NCI-H2029 (cell line): ENCODE measurements at regions not wholly inside any gene's neighbourhood (a gene's known extent, or its start where the extent isn't known, plus 50 kb on each side); places are given as distances from the start of the nearest gene placed in this dataset.

Experiments used
- DNase-seq: peaks from one replicate; lab custom pipeline; 2025; lab: John Stamatoyannopoulos, UW

DNA sequence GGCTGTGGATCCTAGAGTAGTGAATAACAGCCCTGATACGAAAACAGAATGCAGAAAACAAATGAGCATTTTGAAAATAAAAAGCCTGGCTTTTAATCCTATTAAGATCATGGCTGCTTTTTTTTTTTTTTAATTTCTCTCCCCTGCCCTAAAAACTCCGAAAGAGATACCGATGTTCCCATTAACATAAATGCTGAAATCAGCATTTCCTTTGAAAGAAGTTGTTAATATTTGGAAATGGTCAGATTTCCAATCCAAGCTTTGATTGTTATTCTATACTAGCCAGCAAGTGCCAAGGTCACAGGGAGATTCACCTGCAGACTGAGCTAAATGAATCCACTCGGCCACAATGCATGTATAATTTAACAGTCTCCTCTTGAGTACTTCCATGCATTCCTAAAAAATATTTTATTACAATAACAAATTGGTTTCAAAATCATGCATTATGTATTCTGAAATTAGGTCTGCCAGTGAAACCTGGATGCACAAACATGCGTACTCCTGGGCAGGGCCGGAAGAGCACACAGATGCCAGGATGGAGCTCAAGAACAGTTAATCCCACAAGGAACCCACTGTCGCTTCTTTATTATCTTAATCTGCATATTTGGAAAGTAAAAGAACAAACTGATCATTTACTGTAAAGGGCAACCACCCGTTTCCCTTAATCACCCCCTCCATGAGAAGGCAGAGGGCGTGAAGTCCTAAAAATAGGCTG is 521.5 kb upstream of the ZFHX3 start:
- DNase-seq = no peak

DNA sequence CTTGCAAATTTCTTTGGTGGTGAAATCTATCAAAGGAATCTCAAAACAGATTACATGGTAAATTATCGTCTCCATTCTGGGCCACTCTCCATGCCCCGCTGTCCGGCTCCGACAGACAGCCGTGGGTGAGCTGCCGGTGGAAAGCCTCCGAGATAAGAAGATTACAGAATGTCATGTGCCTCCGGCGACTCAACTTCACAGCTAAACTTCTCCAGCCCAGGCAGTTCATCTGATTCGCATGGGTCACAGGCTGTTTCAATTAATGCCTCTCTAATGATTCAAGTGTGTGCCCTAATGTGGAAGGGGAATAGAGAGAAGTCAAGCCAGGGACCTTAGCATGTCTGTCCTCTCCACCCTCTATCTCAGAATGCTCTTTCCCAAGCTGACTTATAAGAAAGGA is 520.8 kb upstream of the ZFHX3 start:
- DNase-seq = no peak

DNA sequence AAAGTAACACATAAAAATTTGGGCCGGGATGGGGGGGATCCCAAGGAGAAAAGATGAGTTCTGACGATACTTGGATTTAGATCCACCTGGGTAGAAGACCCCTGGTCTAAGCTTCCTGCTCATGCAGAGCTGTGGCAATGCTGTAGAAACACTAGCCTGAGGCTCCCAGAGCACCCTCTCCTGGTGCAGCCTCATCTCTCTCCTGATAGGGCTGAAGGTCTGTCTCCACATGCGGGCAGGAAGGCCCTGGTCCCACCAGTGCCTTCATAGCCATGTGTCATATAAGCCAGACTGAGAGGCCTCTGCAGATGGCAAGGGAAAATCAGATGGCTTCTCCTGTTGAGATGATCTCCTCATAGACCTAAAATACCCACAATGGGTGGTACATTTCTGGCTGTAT is 518.0 kb upstream of the ZFHX3 start:
- DNase-seq = no peak

DNA sequence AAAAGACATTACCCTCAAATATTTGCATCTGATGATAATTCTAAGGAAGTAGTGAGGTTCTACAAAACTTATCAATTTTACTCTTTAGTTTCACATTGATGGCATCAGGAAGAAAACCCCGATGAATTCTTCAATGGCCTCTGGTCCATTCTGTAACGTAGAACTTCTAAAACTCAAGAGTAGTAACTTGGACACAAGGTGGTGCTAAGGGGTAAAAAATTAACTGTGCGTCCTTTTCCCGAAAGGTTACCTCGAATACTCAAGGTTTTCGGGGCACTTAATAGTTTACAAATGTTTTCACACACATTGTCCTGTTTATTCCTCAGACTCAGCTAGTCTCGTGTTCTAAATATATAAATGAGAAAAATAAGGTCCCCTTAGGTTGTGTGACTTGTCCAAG is 517.3 kb upstream of the ZFHX3 start:
- DNase-seq = no peak

DNA sequence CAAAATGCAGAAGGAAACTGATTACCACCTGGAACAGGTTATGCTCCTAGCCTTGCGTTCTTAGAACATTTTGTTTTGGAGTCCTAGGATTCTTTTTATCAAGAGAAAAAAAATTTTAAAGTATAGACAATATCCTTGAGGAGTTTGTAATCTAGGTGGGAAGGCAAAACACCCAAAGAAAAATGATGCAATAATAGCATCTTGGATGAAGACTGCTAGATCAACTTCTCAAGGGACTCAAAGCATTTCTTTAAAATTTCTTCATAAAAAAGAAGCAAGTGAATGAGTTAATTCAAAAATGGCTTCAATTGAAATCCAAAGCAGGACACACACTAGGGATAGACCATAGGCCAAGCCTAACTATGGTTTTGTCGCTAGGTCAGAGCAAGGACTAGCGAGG is 515.8 kb upstream of the ZFHX3 start:
- DNase-seq = no peak

DNA sequence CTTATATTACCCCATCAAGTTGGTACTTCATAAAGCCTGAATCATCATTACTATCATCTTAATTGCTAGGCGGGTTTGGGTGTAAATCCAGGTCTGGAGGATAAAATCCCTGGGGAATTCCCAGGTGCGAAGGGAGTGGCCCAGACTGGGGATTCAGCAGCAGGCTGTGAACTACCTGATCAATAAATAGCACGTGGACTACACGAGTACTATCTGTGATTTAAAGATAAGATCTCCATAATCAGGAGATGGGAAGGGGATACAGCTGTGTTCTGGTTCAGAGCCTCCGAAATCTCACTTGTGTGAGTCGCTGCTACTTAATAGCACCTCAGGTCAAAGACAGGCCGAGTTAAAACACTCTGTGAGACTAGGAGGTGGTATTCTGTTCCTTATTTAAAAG is 512.6 kb upstream of the ZFHX3 start:
- no peak for DNase-seq

DNA sequence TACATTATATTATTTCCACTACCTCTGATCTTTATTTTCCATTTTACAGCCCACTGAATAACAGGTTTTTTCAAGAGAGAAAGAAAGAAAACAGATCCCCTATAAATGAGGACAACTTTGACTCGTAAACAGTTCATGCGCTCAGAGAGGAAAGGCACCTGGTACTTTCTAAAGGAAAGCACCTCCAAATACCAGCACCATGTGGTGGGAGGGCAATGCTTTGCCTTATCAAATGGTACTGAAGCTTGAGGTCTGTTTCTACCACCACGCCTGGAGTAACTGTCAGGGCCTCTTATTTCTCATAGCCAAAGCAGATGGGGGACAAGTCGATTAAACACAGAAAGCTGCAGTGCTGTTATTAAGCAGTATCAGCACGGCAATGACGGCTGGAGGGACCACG is 510.3 kb upstream of the ZFHX3 start:
- DNase-seq = no peak

DNA sequence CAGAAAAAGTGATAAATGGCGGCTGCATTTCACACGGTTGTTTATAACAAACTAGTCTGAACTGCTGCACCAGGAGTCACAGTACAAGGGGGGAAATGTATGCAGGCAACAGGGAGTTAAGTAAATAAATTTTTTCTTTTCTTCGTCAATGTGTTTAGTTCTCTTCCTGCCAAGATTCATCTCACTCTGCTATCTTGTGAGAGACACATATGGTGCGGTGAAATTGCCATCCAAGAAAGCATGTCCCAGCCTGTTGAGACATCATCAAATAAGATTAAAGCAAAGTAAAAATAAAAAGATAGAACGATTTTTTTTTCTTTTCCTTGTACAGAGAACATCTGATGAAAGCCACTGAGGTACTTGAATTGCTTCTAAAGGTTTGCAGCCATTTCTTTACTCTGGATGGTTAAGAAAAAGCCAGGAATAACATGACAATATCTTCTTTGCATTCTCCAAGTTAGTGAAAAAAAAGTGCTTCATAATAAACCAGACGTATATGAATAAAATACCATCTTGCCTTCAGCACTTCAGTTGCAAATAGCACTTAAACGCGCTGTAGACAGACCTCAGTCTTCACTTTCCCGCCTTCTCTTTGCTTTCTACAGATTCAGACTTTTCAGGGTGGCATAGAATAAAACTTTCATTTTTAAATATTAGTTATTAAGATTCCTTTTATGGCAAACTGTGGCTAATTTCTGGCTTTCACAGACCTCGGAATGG is 506.2 kb upstream of the ZFHX3 start:
- DNase-seq = no peak

DNA sequence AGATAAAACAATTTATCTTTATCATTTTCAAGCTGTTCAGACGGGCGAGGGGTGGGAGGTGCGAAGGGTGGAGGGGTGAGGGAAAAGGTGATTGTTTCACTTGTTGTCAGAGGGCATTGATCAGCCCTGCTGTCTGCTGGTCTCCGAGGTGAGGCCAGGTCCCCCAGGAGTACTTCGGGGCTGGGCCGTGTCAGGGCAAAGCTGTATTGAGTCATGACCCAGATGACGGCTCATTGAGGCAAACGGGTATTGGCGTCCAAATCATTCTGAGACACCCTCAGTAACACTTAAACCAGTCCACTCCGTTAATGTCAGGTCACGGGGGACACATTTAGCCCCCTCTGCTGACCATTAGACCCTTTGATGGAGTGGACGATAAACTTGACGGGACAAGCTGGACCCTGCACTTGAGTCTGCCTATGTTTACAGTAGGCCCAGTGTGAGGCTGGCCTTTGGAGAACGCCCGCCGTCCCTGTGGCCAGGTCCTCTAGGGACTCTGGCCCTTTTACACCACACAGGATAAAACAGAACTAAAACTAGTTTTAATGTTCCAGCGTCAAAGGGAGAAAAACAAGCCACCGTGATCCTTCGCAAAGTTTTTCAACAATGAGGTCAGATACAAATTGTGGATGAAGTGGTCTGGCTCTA is 502.2 kb upstream of the ZFHX3 start:
- no peak for DNase-seq

DNA sequence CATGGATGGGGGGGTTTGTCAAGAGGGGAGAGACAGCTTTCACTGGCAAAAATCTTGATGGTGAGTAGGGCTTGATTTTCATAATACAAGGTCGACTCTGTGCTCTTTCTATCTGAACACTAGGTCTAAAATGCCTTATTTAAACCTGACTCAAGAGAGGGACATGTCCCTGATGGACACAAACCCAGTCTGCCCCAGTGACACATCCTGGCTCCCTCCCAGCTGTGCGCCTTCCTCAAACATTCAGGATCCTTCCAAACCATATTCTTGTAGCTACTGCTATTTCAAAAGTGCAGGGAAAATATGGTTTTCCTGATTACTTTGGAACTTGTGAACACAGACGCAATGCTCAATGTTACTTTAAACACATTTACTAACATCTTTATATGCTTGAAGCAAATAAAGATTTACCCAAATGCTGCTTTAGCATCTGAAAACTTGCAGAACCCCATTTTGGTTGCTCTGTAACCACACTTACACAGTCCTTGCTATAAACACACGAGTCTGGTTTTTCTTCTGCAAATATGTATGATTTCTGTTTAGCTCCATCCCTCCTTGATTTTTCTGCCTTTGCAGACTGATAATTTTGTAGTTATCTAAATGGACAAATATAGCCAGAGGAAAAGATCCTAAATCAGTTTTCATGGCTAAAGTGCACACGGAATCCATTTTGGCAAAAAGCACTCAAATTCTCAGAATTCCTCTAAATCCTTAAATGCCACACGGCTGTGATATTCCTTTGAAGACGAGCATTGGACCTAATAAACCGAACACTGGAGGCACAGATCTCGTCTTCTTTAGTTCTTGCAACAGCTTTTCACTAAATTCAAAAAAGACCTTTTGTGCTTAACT is 499.9 kb upstream of the ZFHX3 start:
- no peak for DNase-seq

DNA sequence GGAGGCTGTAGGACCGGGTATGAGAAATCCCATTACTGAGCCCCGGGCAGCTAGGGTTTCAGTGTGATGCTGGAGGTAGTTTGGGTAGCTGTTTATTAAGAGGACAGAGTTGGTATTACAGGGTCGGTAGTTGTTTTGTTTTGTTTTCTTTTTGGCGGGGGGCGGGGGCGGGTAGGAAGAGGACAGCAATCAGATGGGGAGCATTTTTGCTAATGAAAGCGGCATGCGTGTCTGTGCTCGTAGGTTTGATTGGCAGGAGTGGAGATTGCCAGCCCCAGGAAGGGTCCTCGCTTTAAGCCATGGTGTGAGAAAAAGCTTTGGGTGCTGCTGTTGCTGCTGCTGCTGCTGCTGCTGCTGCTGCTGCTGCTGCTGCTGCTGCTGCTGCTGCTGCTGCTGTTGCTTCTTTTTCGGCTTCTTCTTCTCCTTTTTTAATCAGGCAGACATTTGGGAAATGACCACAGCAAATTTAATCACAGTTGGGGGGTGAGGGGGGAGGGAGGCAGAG is 498.5 kb upstream of the ZFHX3 start:
- no peak for DNase-seq

DNA sequence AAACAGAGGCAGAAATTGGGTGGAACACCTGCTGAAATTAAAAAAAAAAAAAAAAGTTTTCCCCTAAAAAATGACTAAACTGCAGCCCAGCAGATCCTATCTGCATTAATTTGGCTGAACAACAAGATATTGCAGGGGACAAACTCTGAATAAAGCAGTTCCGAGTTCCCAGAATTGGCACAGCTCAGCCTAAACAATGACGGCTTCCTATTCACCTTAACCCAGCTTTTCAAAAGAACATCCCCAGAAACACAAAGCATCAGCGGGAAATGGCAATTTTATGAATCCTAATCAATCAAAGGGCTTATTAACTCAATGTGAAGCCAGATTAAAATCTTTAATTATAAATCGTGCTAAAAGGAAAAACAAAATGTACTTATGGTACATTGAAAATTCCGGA is 497.8 kb upstream of the ZFHX3 start:
- DNase-seq = no peak

DNA sequence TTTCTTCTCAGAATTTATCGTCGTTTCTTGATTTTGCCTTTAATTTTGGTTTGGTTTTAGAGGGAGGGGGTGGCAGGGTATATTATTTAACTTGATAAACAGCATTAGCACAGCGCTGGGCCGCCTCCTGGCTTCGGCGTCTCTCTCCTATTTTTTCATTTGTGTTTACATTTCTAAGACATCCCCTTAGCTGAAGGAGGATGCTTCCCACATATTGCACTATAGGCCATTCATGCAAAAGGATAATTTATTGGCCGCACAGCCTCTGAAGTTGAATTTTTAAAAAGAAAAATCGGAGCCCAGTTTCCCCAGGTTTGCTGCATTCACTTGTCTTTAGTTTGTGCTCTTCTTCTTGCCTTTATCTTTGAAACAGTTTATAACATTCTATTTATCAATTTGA is 497.4 kb upstream of the ZFHX3 start:
- DNase-seq = no peak

DNA sequence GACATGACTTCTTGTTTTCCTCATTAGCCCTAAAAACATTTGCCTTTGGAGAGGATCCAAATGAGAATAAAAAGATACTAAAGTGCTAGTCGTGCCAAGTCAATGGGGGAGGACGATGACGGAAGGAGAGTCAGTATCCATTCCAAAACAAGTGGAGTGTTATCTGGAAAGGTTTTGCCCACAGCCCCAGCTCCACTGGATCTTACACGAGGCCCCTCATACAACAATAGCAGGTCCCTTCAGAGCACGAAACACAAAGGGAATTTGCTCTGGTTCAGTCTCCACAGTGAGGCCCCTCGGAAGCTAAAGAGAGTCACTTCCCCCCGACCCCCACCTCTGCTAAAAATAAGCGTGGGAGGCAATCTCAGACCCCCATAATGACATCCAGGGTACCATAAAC is 496.9 kb upstream of the ZFHX3 start:
- DNase-seq = no peak

DNA sequence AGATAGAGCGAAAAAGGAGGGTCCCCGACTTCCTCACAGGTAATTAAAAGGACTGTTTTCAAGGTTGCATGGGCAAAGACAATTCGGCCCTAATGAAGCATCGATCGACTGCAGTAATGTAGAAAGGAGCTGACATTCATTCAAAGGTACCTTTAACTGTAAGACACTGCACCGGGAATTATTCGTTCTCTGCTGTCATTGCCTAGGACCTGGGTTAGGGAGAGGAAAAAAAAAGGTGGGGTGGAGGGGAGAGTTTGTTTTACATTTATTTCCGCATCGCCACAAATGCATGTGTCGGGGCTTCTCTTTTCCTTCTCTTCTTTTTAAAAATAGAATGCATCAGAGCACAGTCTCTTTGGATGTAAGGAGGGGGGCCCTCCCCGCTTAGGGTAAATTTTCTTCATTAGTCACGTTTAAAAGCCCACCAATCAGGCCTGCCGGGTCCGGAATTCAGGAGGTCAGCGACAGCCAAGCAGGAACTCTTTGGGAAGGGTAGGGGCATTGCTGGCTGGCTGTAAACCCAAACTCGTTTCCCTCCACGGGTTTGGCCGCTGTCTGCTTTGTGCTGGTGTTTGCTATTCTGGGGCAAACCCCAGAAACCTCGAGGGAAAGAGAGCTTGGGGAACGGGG is 496.2 kb upstream of the ZFHX3 start:
- no peak for DNase-seq

DNA sequence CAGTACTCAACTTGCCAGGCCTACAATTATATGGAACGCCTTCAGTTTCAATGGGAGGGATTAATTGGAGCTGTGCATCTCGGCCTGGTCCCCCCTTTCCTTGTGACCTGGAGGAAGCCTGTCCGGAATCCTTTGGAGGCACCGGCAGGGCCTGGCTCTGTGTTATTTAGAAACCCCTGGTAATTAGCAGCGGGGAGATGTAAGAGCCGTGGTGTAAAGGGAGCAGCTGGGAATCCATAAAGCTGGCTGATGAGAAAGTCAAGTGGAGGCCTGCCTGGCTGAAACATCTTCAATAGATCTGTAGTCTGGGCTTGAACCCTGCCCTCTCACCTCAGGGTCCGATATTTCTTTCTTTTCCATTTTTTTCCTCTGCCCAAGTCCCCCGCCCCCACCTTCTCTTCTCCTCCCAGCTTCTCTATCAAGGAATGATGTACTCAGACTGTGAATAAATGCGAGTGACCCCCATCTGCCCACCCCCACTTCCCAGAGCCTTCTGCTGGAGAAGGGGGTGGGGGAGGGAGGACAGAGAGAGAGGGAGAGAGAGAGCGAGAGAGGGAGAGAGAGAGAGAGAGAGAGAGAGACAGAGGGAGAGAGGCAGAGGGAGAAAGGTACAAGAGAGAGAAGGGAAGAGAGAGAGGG is 495.5 kb upstream of the ZFHX3 start:
- no peak for DNase-seq

DNA sequence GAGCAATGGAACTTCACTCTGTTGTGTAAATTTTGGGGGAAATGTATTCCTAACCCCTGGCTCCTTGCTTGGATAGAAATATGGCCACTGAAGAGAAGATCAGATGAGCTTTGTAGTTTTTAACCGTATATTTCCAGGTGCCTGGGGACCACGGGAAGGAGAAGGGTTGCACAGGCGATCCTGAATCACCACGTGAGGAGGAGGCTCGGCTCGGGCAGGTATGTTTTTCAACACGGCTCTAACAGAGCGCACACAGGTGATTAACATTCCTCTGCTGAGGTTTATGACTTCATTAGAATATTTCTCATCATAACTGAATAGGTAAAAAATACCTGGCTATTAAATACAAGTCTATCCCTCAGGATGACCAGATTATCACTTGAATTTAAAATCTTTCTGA is 495.0 kb upstream of the ZFHX3 start:
- DNase-seq = no peak

DNA sequence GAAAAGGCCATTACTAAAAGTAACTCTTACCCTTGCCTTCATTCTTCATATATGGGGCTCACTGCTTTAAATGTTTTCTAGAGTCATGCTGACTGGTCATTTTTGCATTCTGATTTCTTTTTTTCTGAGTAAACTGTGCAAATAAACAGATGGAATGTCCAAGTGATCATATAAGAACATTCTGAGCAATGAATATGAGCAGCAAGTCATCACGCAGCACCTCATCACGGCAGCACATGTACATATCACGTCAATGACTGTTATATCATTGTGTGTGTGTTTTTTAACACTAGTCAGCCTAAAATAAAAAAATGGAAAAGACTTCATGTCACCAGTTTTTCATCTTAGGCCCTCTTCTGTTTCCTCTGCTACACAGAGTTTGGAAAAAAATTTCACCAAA is 490.0 kb upstream of the ZFHX3 start:
- DNase-seq = no peak

DNA sequence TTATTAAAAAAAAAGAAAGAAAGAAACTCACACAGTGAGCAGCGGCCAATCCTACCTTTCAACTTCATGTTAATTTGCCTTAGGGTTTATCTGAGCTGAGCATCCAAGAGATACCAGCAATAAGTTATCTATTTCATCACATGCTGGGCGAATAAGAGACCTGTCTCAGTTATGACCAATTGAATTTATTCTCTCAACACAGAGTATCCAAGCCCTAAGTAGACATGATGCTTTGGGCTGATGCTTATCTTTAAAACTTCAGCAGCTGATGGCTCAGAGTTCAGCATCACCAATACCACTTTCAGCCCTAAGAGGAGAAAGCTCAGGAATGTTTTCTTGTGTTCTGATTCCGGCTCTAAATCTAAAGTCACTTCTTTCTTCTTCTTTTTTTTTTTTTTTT is 489.0 kb upstream of the ZFHX3 start:
- no peak for DNase-seq

DNA sequence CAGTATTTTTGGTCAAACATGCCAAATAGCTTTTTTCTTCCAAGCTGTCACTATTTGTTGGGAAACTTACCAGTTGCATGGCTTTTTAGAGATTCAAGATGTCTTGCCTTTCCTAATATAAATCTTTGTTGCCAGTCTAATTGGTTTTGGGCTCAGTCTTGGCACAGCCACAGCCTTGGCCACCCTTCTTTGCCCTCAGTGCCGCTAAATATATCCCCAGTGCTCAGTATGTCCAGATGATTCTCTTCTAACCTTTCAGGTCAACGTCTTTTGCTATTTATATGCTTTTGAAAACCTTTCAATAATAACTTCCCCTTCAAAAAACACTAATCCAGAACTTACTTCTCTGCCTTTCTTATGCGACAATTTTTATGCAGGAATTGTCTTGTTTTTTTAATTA is 483.1 kb upstream of the ZFHX3 start:
- DNase-seq = no peak

DNA sequence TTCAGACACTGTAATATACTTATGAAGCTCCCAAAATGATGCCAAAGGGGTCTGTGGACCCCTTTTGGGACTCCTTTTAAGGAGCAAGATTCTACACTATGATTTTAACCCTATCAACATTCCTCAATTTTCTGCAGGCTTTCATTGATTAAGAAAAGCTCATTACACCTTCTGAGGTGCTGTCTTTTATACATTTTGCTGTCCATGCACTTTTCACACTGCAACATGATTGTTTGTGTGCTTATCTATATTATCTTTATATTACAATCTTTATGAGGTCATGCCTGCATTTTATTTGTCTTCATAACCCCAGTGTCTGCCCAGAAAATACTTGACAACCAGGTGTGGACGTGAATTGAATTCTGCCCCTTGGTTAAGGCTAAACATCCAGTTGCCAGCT is 482.6 kb upstream of the ZFHX3 start:
- DNase-seq = no peak
